GM19035 (cell line): ENCODE measurements at regions not wholly inside any gene's neighbourhood (a gene's known extent, or its start where the extent isn't known, plus 50 kb on each side); places are given as distances from the start of the nearest gene placed in this dataset.

Experiments
- ATAC-seq: cut with Tn5 transposase; IDR thresholded peaks from one replicate; pipeline ENCODE4 v1.9.1; 2021; ENCODE audit not compliant: unreplicated experiment

DNA sequence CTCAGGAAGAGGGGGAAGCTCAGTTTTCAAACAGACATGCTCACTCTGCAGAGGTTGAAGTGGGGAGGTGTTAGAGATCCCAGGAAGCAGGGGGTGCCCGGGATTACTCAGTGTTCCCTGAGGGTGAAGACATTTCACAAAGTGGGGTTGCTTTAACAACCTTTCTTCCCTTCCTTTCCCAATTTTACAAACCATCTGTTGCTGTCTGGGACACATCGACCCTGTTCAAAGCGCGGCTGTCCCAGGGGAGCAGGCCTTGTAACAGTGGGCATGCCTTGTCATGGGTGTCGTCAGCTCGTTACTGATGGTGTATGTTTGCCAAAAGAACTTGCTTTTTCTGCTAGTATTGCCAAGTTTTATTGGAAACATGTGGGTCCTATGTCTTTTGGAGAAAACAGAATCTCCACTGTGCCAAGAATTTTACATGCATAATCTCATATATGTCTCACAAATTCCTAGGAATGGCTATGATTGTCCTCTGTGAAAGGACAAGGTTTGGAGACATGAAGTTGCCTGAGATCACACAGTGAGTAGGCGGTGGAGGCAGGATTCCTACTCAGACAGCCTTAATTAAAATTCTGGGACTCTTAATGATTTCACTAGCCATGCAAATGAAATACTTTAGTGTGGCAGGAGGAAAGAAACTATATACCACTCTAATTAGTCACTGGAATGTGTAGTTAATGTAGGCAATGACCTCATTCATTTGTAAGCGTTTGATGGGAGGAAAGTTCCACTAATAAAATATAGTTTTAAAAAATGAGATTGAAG is 198.9 kb downstream of the NXNL2 start:
- ATAC-seq = no peak

DNA sequence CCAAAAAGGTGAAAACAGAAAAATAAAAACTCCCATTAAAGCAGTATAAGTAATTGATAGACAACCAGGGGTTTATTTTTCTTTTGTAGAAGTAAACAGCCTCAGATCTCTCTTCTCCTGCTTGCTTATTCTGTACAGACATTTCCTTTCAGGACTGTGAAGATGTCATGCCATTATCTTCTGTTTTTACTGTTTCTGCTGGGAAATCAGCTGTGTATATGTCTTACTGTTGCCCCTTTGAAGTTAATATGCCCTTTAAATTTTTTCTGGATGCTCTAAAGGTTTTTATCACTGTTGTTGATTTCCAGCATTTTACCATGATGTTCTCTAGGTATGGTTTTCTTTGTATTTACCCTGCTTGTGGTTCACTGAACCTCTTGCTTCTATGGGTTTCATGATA is 199.5 kb downstream of the NXNL2 start:
- ATAC-seq = no peak

DNA sequence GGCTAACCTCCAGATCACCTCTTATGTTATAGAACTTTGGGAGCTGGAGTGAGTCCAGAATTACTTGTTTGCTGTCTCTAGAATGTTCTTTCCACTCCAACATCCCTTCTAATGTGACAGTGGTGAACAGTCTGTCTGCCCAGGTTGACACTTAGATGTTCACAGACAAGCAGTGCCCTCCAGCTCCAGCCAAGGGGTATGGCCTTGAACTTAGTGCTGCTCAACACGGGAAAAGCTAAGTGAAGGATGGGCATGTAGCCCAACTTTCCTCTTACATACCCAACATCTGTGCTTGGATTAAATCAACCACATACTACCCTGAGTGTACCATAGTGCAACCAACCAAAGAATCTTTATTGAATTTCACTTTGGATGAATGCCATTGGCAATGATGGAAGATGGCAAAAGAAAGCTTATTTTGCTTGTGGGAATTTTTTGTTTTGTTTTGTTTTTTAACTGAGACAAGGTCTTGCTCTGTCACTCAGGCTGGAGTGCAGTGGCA is 201.2 kb downstream of the NXNL2 start:
- ATAC-seq = no peak

DNA sequence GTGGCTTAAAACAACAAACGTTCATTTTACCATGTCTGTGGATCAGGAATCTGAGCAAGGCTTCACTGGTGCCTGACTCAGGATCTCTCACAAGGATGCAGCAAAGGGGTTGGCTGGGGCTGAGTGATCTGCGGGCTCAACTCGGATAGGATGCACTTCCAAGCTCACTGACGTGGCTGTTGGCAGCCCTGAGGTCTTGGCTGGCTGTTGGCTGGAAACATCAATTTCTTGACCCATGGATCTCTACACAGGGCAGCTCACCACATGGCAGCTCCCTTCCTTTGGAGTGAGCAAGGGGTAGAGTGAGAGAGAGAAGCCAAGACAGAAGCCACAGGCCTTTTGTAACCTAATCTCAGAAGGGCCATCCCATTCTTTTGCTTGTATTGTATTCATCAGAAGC is 202.1 kb downstream of the NXNL2 start:
- no peak for ATAC-seq

DNA sequence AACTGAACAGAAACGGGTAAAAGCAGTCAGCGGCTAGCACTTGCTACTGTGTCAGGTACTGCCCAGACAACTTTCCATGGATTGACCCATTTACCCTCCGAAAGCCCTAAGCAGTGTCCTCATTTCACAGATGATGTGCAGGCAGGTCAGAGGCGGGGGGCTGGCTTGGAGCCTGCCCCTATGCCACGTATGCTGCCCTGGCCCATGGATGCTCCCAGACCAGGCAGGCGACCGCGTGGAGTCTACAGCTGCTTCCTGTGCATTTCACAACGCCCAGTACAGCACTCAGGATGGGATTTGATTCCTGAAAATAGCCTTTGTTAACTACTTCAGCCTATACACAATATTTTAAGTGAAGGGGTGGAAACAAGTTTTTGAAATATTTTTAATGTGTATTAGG is 202.9 kb downstream of the NXNL2 start:
- no peak for ATAC-seq

DNA sequence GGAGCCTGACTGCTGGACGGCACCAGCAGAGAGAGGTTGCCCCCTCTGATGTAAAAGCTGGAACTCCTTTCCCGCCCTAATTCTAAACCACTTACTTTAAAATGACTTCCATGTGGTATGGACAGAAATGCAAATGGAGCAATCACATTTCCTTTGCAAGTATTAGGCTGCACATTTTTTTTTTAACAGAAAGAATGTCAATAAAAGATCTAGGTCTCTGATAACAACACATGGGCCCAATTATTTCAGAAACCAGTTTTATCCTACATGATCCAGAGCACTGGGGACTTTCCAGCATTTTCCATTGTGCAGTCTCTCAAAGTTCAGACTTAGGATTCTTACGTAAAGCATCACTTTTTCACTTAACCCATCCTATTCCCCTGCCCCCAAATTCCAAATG is 203.7 kb downstream of the NXNL2 start:
- no peak for ATAC-seq

DNA sequence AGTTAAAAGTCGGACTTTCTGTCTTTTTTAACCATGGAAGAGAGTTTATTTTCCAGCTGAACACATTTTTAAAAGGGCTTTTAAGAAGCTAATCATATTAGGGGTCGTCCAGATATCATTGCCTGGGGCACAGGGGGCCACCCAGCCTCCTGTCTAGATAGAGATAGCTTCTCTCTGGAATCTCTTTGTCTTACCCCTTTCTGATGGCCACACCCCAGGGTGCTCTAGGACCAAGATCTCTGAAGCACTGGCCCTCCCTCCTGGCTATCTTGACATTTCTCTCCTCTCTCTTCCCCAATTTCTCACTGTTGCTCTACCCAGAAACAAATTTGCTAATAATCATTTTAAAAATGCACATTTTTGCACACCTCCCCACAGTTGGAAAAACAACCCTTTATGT is 204.4 kb downstream of the NXNL2 start:
- no peak for ATAC-seq

DNA sequence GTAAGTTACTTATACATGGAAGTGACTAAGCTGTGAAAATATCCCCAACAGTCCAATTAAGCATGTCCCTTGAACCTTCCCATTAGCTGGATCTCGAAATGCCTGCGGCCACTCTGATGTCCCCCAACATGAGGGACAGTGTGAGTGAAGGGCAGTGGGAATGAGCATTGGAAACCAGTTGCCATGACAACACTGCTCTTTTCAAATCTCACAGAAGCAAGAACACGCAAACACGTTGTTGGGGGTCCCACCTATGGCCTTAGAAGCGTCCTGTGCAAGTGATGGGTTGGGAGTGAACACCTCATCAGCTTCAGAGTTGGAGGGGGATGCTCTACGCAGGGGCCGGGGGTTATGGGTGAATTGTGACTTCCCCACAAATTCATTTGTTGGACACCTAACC is 205.9 kb downstream of the NXNL2 start:
- no peak for ATAC-seq

DNA sequence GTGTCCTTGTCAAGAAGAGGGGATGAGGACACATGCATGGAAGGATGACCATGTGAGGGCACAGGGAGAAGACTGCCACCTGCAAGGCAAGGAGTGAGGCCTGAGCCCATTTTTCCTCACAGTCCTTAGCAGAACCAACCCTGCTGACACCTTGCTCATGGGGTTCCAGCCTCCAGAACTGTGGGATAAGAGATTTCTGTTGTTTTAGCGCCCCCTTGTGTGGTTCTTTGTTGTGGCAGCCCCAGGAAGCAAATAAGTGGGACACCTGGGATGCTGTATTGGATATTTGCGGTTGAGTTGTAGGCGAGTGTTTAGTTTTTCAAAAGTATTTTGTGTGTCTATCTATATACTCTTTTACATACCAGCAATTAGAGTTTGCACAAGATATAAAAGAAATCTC is 206.4 kb downstream of the NXNL2 start:
- ATAC-seq = no peak

DNA sequence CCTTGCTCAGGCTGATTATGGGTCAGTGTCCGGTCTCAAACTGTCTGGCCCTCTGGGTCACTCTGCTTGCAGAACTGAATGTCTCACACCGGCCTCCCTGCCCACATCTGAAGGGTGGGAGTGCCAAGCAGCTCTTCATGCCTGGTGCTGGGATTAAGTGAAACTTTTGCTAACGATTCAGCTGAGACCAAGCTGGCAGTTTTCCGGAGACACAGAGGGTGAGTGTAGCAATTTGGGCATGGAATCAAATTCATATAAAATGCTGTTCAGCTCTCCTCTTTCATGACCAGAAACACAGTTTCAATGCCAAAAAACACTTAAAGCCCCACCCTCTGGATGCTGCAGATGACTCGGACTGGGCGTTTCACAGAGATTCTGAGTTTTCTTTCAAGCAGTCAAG is 207.5 kb downstream of the NXNL2 start:
- no peak for ATAC-seq

DNA sequence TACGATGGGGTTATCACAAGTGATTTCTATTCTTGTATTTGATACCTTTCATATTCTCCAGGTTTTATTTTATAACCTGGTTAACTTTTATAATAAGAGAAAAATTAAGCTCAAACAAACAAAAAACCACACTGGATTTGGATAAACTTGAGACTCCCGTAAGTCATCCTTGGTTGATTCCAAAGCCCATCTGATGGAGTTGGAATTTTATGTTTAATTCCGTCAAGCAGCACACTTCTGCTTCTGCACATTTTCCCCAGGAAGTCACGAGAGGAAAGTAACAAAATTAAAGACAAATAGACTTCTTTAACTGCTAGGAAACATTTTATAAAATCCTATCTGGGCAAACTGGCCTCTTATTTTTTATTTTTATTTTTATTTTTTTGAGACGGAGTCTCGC is 207.9 kb downstream of the NXNL2 start:
- no peak for ATAC-seq

DNA sequence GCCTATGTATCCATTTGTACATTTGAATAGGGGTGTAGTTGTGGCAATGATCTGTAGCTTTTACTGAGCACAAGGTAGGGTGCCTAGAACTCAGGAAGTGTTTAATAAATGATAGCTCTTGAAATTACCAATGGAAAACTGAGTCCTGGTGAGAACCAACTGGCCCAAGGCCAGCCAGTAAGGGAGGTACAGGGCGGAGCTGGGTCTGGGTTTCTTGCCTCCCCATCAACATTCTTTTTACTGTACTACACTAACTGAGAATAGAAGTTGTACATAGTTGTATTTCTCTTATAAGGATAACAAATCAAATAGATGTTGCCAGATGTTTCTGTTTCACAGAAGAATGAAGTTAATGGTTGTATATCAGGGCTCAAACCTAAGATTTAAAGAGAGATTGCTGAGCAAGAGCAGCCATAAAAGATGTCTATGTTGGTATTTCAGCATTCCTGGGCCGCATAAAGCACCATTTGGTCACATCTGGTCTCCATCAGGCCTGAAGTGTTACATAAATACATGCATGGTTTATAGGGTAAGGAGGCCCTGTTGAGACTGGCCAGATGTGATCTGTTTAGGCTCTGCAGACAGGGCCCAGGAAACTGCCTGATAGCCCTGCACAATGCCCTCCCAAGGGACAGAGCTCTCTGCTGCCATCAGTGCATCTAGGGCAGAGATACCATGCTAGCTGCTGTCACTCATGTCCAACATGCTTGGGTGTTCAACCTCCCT is 210.5 kb downstream of the NXNL2 start:
- ATAC-seq = no peak

DNA sequence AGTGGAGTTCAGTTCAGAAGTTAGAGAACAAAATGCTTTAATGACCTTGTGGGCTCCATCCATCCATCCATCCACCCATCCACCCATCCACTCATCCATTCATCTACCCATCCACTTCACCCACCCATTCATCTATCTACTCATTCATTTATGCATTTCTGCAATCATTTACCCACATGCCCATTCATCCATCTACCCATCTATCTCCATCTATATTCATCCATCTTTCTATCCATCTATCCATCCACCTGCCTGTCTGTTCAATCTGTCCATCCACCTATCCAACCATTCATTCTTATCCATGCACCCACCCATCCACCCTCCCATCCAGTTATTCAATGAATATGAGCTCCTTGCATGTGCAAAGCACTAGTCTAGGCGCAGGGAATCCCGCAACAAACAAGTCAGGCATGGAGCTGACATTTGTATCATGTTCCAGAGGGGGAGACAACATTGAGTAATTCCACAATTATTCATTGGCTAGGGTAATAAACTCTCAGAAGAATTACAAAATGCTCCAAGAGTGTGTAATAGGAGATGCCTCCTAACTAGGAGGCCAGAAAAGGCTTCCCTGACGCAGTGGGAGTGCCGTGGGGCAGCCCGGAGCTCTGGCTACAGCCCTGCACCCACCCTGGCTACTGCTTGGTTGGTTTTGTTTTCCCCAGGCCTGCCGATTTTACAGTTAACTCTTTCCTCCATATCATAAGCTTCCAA is 211.2 kb downstream of the NXNL2 start:
- ATAC-seq = no peak

DNA sequence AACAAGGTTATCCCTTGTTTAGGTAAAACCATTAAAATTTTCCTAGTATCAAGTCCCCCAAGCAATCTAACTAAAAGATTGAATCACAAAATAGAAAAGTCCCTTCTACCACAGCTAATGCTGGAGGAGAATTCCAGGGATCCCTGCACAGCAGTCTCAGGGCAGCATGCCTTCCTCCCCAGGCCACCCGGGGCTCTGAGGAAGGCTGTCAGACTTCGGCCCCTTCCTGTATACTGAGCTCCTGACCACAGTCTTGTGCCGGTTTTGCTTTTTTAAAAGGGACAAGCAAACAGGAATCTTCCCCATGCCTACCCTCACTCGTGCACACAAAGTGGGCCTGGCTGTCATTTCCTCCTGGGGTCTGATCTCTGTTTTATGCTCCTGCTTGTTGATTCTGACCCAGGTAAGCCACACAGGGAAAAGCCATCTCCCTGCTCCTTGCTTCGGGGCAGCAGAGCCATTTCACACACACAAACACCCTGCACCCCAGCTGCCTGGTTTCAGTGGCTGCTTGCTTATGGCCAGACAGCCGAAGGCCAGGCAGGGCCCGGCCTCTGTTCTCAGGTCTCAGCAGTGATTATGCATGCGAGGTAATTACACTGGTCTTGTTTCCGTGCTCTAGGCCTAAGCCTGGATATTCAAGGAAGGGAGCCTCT is 211.9 kb downstream of the NXNL2 start:
- no peak for ATAC-seq

DNA sequence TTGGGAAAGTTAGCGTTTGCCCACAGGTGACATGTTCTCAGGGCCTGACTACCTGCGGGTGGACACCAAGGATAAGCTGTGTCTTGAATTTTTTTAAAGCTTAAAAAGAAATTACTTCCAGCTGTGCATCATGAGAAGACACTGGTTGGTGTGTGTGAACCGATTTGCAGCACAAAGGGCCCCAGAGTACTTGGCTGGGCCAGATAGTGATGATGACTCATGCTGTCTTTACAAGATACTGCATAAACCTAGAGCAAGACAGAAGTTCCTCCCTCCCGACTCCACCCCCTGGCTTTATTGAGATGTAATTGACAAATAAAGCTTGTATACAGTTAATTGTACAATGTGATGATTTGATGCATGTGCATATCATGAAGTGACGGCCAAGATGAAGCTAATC is 212.8 kb downstream of the NXNL2 start:
- no peak for ATAC-seq

DNA sequence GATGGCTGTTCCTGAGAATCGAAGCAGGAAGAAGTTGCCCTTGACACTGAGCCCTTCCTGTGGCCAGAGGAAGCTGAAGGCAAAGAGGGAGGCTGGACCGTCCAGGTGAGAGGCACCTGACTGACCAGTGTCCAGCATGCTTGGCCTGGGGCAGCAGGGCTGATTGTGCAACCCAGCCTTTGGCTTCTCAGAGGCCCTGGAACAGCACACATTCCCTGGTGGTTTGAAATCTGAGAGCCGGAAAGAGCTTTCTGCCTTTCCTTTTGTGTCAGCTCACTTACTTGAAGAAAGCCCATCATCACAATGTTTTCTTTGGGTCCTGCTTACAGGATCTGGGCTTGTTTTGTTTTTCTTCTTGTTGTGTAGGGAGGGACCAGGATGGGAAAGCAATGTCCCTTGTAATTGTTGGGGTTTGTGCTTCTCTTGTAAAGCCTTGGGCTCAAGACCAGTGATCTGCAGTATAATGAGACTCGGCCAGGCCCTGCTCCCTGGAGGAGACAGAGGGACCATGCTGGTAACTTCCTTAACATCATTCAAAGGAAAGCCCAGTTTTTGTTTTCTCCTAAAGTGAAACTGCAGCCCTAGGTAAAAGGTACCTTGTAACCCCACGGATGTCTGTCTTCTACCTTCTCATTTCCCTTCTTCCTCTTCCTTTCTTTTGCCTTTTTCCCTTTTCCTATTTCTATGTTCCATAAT is 213.7 kb downstream of the NXNL2 start:
- no peak for ATAC-seq

DNA sequence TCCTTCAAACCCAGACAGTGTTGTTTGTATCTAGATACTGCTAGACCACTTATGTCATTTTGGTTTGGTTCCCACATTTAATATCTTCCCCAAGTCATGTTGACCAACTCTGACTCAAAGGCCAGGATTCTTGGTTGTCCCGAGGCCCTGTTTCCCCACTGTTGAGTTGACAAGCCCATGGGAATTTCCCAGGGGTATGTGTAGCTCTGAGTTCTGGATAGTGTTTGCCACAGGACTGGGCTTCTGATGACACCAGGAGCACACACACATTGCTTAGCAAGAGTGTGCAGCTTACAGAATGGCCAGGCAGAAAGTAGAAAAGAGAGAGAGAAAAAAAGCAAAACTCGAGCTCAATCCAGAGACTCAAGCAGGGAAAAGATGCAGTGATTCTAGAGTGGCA is 214.4 kb downstream of the NXNL2 start:
- ATAC-seq = no peak

DNA sequence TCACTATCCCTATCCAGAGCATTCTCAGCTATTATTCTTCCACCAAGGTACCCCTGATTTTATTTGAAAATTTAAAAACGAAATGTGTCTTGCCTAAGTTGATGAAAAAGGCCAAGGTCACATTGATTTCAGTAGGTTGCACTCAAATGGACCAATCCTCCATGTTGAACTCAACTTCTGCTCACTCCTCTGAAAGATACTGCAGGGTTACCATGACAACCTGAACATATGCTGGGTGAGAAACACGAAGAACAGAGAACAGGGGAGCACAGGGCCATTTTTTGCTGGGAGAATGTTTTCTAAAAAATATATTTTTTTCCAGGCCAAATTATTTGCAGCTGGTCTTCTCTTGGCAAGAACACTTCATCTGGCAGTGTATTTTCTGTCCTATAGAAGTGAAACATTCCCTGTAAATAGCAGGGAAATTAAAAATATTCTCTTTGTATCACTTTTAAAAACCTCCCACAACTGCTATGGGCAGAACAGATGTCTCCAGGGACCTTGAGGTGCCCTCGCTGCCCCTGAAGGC is 215.9 kb downstream of the NXNL2 start:
- no peak for ATAC-seq

DNA sequence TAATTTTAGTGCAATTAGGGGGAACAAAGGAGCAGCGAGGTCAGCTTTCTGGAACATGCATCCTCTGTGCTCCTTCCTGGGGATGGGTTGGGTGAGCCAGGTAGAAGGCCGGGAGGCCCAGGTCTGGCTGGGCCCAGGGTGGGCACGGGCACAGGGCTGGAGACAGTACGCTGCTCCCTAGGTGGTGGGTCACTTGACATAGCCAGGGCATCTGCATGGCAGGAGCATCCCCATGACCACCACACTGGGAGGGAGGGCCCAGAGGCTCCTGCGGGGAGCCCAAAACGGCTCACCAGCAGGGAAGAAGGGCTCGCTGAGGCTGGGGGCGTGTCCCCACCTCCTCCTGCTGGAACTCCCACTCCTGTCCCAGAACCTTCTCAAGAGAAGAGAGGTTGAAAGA is 216.8 kb downstream of the NXNL2 start:
- ATAC-seq = no peak

DNA sequence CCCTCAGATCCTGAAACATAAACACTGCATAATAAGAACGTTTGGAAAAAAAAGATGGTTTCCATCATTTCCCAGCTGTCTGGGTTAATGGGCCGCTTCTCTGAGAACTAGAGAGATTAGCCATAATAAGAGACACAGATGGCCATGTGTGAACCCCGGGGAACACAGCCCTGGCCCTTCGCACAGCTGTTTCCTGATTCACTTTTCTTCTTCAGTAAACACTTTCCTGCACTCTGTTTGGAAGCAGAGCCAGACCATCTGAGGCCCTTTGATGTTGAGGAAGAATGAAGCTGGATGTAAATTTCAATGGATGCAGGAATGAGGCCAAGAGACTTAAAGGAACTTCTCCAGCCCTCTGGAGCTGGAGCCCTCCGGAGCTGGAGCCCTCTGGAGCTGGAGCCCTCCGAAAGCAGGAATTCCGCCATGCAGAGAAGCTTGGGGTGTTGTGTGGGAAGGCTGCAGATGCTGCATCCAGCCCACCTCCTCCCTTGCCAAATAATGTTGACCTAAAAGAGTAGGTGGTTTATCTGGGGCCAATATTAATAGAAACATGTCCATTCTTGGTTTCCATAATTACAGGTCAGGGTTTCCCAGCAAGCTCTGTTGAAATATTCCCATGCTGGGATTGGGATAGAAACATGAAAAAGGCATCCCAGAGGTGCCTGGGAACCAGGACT is 218.9 kb downstream of the NXNL2 start:
- no peak for ATAC-seq
